ENCODE measurements at regions not wholly inside any gene's neighbourhood (a gene's known extent, or its start where the extent isn't known, plus 50 kb on each side); places are given as distances from the start of the nearest gene placed in this dataset.
"Not testable (repeated sequence)": the region's sequence is repeated elsewhere in the genome, so short reads cannot be mapped to it uniquely, and the experiment has no call there.

GRCh38 chr6:97939440-97940168, 656.6 kb upstream of the MMS22L start:
- DNase-seq: no peak

- DNase-seq: no peak
Observed at GRCh38 chr6:97947841-97948240, 664.8 kb upstream of the MMS22L start.

- no peak for DNase-seq
Observed at GRCh38 chr6:97958134-97958533, 675.1 kb upstream of the MMS22L start.

GRCh38 chr6:97963193-97963592, 680.2 kb upstream of the MMS22L start:
- no peak for DNase-seq

GRCh38 chr6:97969065-97969464, 686.0 kb upstream of the MMS22L start:
- DNase-seq: no peak

- no peak for DNase-seq
Observed at GRCh38 chr6:97977084-97977483, 694.1 kb upstream of the MMS22L start.

- DNase-seq: no peak
Observed at GRCh38 chr6:97978855-97979271, 695.8 kb upstream of the MMS22L start.

GRCh38 chr6:97979285-97979684, 696.3 kb upstream of the MMS22L start:
- DNase-seq: not testable (repeated sequence)

- DNase-seq: no peak
Observed at GRCh38 chr6:97989451-97989850, 706.4 kb upstream of the MMS22L start.

- DNase-seq: no peak
Observed at GRCh38 chr6:97995158-97995557, 712.1 kb upstream of the MMS22L start.

GRCh38 chr6:98002678-98003077, 719.7 kb upstream of the MMS22L start:
- DNase-seq: no peak

GRCh38 chr6:98014442-98015201, 731.6 kb upstream of the MMS22L start:
- no peak for DNase-seq

- DNase-seq: no peak
Observed at GRCh38 chr6:98016565-98016964, 733.5 kb upstream of the MMS22L start.

GRCh38 chr6:98020222-98020621, 737.2 kb upstream of the MMS22L start:
- DNase-seq: no peak

GRCh38 chr6:98024359-98024758, 741.3 kb upstream of the MMS22L start:
- DNase-seq: no peak

GRCh38 chr6:98027898-98028297, 744.9 kb upstream of the MMS22L start:
- no peak for DNase-seq

GRCh38 chr6:98033617-98034016, 750.6 kb upstream of the MMS22L start:
- no peak for DNase-seq

GRCh38 chr6:98036344-98036923, 753.4 kb upstream of the MMS22L start:
- no peak for DNase-seq

GRCh38 chr6:98037571-98037970, 754.6 kb upstream of the MMS22L start:
- DNase-seq: no peak

- no peak for DNase-seq
Observed at GRCh38 chr6:98039443-98039842, 756.4 kb upstream of the MMS22L start.

- DNase-seq: no peak
Observed at GRCh38 chr6:98039904-98040607, 757.0 kb upstream of the MMS22L start.

- DNase-seq: no peak
Observed at GRCh38 chr6:98041056-98041455, 758.0 kb upstream of the MMS22L start.

GRCh38 chr6:98041921-98042320, 758.9 kb upstream of the MMS22L start:
- DNase-seq: no peak
